Spleen (tissue), 11 donors: ENCODE measurements at regions not wholly inside any gene's neighbourhood (a gene's known extent, or its start where the extent isn't known, plus 50 kb on each side); places are given as distances from the start of the nearest gene placed in this dataset.
"Not testable (repeated sequence)": the region's sequence is repeated elsewhere in the genome, so short reads cannot be mapped to it uniquely, and the experiment has no call there.

Experiments used
- DNase-seq: peaks from one replicate; pipeline ENCODE4 v3.0.0-alpha.2; 2020
- H3K27ac ChIP-seq, 8 donors: fragments of 200-600 bp; sonication (generic) in 7 of 8; 1 replicate in 4 of 8; 2 replicates in 4 of 8; pipeline versions ENCODE4 v1.5.0 to v1.8.0; 2016 to 2021; ENCODE audit warnings: inconsistent platforms in 4 of 8, mild to moderate bottlenecking in 4 of 8, moderate library complexity in 1 of 8
- H3K27me3 ChIP-seq, 7 donors: fragments of 200-600 bp; sonication (generic) in 6 of 7; replicated peaks in 1 of 7; 1 replicate in 4 of 7; 2 replicates in 3 of 7; pipeline versions ENCODE4 v1.5.0 to v1.8.0; 2016 to 2021; ENCODE audit warnings: inconsistent platforms in 3 of 7, mild to moderate bottlenecking in 1 of 7
- H3K36me3 ChIP-seq, 6 donors: fragments of 200-600 bp; sonication (generic) in 5 of 6; 1 replicate in 4 of 6; 2 replicates in 2 of 6; pipeline versions ENCODE4 v1.5.0 to v1.8.0; 2016 to 2021; ENCODE audit warnings: inconsistent platforms in 2 of 6
- H3K4me1 ChIP-seq, 6 donors: fragments of 200-600 bp; sonication (generic) in 5 of 6; 1 replicate in 3 of 6; 2 replicates in 3 of 6; pipeline versions ENCODE4 v1.5.0 to v1.8.0; 2016 to 2021; ENCODE audit warnings: inconsistent platforms in 3 of 6
- H3K4me3 ChIP-seq, 8 donors: fragments of 200-600 bp; sonication (generic) in 7 of 8; 1 replicate in 4 of 8; 2 replicates in 4 of 8; pipeline versions ENCODE4 v1.5.0 to v1.8.0; 2016 to 2021; ENCODE audit warnings: inconsistent platforms in 4 of 8, mild to moderate bottlenecking in 4 of 8, moderate library complexity in 2 of 8
- H3K9me3 ChIP-seq, 8 donors: fragments of 200-600 bp; sonication (generic) in 7 of 8; 1 replicate in 4 of 8; 2 replicates in 4 of 8; pipeline versions ENCODE4 v1.5.0 to v1.8.0; 2016 to 2021; ENCODE audit warnings: inconsistent platforms in 4 of 8
- POLR2A ChIP-seq, 3 donors: fragments of 450-650 bp; IDR thresholded peaks; one replicate each; pipeline ENCODE4 v1.5.1; 2017; ENCODE audit warnings: antibody characterized with exemption in 3 of 3, mild to moderate bottlenecking in 1 of 3
- POLR2AphosphoS5 ChIP-seq, 3 donors: sonication (generic); formaldehyde crosslinking; IDR thresholded peaks; one replicate each; pipeline ENCODE4 v1.5.1; 2017; ENCODE audit warnings: antibody characterized with exemption in 3 of 3
- WGBS, 5 donors: extraction: QIAGEN DNeasy Blood & Tissue Kit in 3 of 5; methylation state at CpG; one replicate each; pipeline versions ENCODE4 v1.1.5 to v1.1.7; 2013 to 2018; 5-methylcytosine and 5-hydroxymethylcytosine counted together
- intact Hi-C: fragments of 100-400 bp; cut with DNase I; formaldehyde crosslinking; loops from one replicate; pipeline ENCODE4 v1.15.0; 2023; ENCODE audit warnings: low total_unique reads
- TF ChIP-seq, protein P1 (sequence below), 11 experiments: fragments of 200-600 bp in 7 of 11; fragments of 450-650 bp in 4 of 11; sonication (generic) in 4 of 11; IDR thresholded peaks in 8 of 11; conservative IDR thresholded peaks in 3 of 11; 1 replicate in 7 of 11; 2 replicates in 4 of 11; pipeline versions ENCODE4 v1.4.0 to v1.8.0; 2016 to 2021; ENCODE audit warnings: antibody characterized with exemption in 11 of 11, inconsistent platforms in 4 of 11, mild to moderate bottlenecking in 1 of 11
- donor health status: healthy with polysubstance abuse.
- donor health status: DM: no; HTN: no; CAD: no; lungs with moderate emphysema.
- donor health status: DM: no; HTN: no; CAD: no.
- donor health status: Bipolar disorder and iron deficiency.
- donor health status: healthy.
- donor health status: DM: no; HTN: no; CAD: no.
- donor health status: DM: yes; HTN: yes; CAD: no.

GRCh38 chr11:87634331-87634730, 540.9 kb downstream of the RAB38 start:
- WGBS, 5 donors: 53 to 74% (median 65%) methylated on average over 3 of the region's 3 CpGs
- H3K27me3 ChIP-seq: no peaks in the 10 kb centered on the region

DNA sequence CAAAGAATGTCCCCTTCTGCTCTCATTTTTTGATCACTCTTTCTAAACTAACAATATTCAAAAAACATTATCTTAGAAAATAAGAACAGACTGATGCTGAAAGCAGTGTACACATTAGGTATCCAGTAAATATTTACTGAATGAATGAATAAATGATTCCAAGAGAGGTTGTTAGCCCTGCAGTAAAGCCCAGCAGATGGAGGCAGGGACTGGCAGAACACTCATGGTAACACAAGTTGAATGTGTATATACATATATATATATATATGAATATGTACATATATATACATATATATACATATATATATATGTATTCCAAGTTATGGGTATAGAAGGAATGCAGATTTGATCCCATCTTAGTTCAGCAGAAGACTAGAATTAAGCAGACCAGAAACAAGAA, 546.3 kb downstream of the RAB38 start:
- Histone ChIP-seq H3K27ac (no peak overlapping the region), H3K4me3 (no peak overlapping the region), H3K4me1 (no peaks in the 10 kb centered on the region), H3K9me3 (peaks cover 0 to 23% (median 10%) of the 10 kb centered on the region in 8 donors), H3K36me3 (no peaks in the 10 kb centered on the region), H3K27me3 (no peaks in the 10 kb centered on the region)
- DNase-seq: no peak
- intact Hi-C loops: no loop called here
- TF ChIP-seq POLR2A (IDR thresholded peaks at IDR 0.05): no peak
- no peak for TF ChIP-seq POLR2AphosphoS5 (IDR thresholded peaks at IDR 0.05)
- TF ChIP-seq, protein P1, sequence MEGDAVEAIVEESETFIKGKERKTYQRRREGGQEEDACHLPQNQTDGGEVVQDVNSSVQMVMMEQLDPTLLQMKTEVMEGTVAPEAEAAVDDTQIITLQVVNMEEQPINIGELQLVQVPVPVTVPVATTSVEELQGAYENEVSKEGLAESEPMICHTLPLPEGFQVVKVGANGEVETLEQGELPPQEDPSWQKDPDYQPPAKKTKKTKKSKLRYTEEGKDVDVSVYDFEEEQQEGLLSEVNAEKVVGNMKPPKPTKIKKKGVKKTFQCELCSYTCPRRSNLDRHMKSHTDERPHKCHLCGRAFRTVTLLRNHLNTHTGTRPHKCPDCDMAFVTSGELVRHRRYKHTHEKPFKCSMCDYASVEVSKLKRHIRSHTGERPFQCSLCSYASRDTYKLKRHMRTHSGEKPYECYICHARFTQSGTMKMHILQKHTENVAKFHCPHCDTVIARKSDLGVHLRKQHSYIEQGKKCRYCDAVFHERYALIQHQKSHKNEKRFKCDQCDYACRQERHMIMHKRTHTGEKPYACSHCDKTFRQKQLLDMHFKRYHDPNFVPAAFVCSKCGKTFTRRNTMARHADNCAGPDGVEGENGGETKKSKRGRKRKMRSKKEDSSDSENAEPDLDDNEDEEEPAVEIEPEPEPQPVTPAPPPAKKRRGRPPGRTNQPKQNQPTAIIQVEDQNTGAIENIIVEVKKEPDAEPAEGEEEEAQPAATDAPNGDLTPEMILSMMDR (IDR thresholded peaks at IDR 0.05 in 8 of 11, conservative IDR thresholded peaks at IDR 0.05 in 3 of 11): no peak

More at GRCh38 chr11:87634331-87634730, 540.9 kb downstream of the RAB38 start:
- no peaks in the 10 kb centered on the region for H3K4me1 ChIP-seq
- H3K36me3 ChIP-seq: no peaks in the 10 kb centered on the region
- DNase-seq: no peak
- no peak overlapping the region for H3K27ac ChIP-seq
- TF ChIP-seq, protein P1 (IDR thresholded peaks at IDR 0.05 in 8 of 11, conservative IDR thresholded peaks at IDR 0.05 in 3 of 11): no peak
- TF ChIP-seq POLR2AphosphoS5 (IDR thresholded peaks at IDR 0.05): no peak
- TF ChIP-seq POLR2A (IDR thresholded peaks at IDR 0.05): no peak
- no peak overlapping the region for H3K4me3 ChIP-seq
- intact Hi-C loops: no loop called here
- H3K9me3 ChIP-seq: peaks cover 0 to 2% (median 0%) of the 10 kb centered on the region in 8 donors

- TF ChIP-seq POLR2A (IDR thresholded peaks at IDR 0.05) (no peak), POLR2AphosphoS5 (IDR thresholded peaks at IDR 0.05) (no peak)
- TF ChIP-seq, protein P1 (IDR thresholded peaks at IDR 0.05 in 8 of 11, conservative IDR thresholded peaks at IDR 0.05 in 3 of 11): no peak
- Histone ChIP-seq H3K27me3 (no peaks in the 10 kb centered on the region), H3K36me3 (no peaks in the 10 kb centered on the region), H3K9me3 (peaks cover 0 to 27% (median 11%) of the 10 kb centered on the region in 8 donors), H3K27ac (no peak overlapping the region), H3K4me1 (no peaks in the 10 kb centered on the region), H3K4me3 (no peak overlapping the region)
- WGBS, 5 donors: 66 to 92% (median 77%) methylated on average over 5 of the region's 5 CpGs
- intact Hi-C loops: no loop called here
- no peak for DNase-seq
These were observed 547.1 kb downstream of the RAB38 start for GRCh38 chr11:87628026-87628580.

DNA sequence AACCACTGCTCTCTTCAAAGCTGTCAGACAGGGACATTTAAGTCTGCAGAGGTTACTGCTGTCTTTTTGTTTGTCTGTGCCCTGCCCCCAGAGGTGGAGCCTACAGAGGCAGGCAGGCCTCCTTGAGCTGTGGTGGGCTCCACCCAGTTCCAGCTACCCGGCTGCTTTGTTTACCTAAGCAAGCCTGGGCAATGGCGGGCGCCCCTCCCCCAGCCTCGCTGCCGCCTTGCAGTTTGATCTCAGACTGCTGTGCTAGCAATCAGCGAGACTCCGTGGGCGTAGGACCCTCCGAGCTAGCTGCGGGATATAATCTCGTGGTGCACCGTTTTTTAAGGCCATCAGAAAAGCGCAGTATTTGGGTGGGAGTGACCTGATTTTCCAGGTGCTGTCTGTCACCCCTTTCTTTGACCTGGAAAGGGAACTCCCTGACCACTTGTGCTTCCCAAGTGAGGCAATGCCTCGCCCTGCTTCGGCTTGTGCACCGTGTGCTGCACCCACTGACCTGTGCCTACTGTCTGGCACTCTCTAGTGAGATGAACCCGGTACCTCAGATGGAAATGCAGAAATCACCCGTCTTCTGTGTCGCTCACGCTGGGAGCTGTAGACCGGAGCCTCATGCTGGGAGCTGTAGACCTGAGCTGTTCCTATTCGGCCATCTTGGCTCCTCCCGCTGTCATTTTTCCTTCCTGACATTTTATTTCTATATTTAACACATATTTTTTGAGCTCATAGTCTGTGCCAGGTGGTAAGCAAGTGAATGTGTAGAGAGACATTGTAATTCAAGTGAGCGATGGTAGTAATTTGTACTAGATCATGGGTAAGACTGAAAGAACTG, 551.5 kb downstream of the RAB38 start:
- intact Hi-C loops, H3K4me3 ChIP-seq, H3K27ac ChIP-seq, H3K36me3 ChIP-seq, H3K4me1 ChIP-seq, H3K27me3 ChIP-seq, DNase-seq: not testable (repeated sequence)
- H3K9me3 ChIP-seq: peaks cover 0 to 35% (median 12%) of the 10 kb centered on the region in 8 donors
- 73 to 93% (median 89%) methylated on average over 17 to 24 of the region's 24 CpGs for WGBS, 5 donors
